IMR-90 (cell line): ENCODE measurements at regions not wholly inside any gene's neighbourhood (a gene's known extent, or its start where the extent isn't known, plus 50 kb on each side); places are given as distances from the start of the nearest gene placed in this dataset.

ENCODE experiments used
- ATAC-seq: fragments of 200-7000 bp; cut with Tn5 transposase; 2 replicates; pipeline ENCODE4 v1.9.1; 2020; ENCODE audit warnings: low read depth, mild to moderate bottlenecking, moderate library complexity
- BruUV-seq: library from RNA; stranded (reverse); fragments of 400-500 nt; replicated peaks from 2 replicates; lab custom pipeline; 2021; lab: Mats Ljungman, UMichigan
- CTCF ChIA-PET: fragments of 300-600 bp; formaldehyde crosslinking; extraction: SDS; loops from one replicate; lab custom pipeline; 2021; ENCODE audit warnings: antibody characterized with exemption; lab: Yijun Ruan, JAX
- POLR2A ChIA-PET: fragments of 300-600 bp; sonication (Branson Sonifier 250); formaldehyde crosslinking; loops from one replicate; lab custom pipeline; 2022; ENCODE audit warnings: antibody characterized with exemption; ENCODE audit not compliant: unreplicated experiment; lab: Charles Lee
- DNase-seq: peaks from one replicate; pipeline ENCODE4 v3.0.0; 2013
- H2AFZ ChIP-seq: replicated peaks from 2 replicates; pipeline ENCODE3; 2013; ENCODE audit warnings: low read length, mild to moderate bottlenecking; ENCODE audit not compliant: poor library complexity
- H2AK5ac ChIP-seq: 2 replicates; pipeline ENCODE4 v1.6.1; 2013; ENCODE audit warnings: low read depth, low read length, inconsistent platforms
- H2AK9ac ChIP-seq: replicated peaks from 2 replicates; pipeline ENCODE3; 2013; ENCODE audit warnings: mild to moderate bottlenecking, low read depth, low read length, moderate library complexity; ENCODE audit not compliant: poor library complexity
- H2BK120ac ChIP-seq: 2 replicates; pipeline ENCODE4 v1.6.1; 2013; ENCODE audit warnings: low read depth, low read length, inconsistent platforms
- H2BK15ac ChIP-seq: 3 replicates; pipeline ENCODE4 v1.6.1; 2013; ENCODE audit warnings: low read depth, low read length, inconsistent platforms
- H2BK20ac ChIP-seq: 2 replicates; pipeline ENCODE4 v1.6.1; 2013; ENCODE audit warnings: low read depth, mild to moderate bottlenecking, inconsistent platforms, low read length, moderate library complexity
- H2BK5ac ChIP-seq: 2 replicates; pipeline ENCODE4 v1.6.1; 2013; ENCODE audit warnings: mild to moderate bottlenecking, low read depth, low read length, inconsistent platforms; ENCODE audit not compliant: poor library complexity, severe bottlenecking
- H3K14ac ChIP-seq: replicated peaks from 2 replicates; pipeline ENCODE4 v1.6.1; 2013; ENCODE audit warnings: low read depth, low read length, inconsistent platforms
- H3K18ac ChIP-seq: 2 replicates; pipeline ENCODE4 v1.6.1; 2013; ENCODE audit warnings: low read depth, low read length, control low read depth
- H3K23ac ChIP-seq: 2 replicates; pipeline ENCODE4 v1.6.1; 2013; ENCODE audit warnings: low read depth, low read length, inconsistent platforms
- H3K27ac ChIP-seq: 2 replicates; pipeline ENCODE4 v1.5.1; 2013; ENCODE audit warnings: mild to moderate bottlenecking, control low read depth, low read length; ENCODE audit not compliant: insufficient read depth
- H3K27me3 ChIP-seq: 2 replicates; pipeline ENCODE4 v1.6.1; 2013; ENCODE audit warnings: low read length; ENCODE audit not compliant: control insufficient read depth, insufficient read depth
- H3K36me3 ChIP-seq: 2 replicates; pipeline ENCODE4 v1.6.1; 2013; ENCODE audit warnings: low read length, mixed read lengths; ENCODE audit not compliant: control insufficient read depth, insufficient read depth
- H3K4ac ChIP-seq: 2 replicates; pipeline ENCODE4 v1.6.1; 2013; ENCODE audit warnings: low read depth, low read length, inconsistent platforms
- H3K4me1 ChIP-seq: 2 replicates; pipeline ENCODE4 v1.6.1; 2013; ENCODE audit warnings: low read length, mixed read lengths; ENCODE audit not compliant: control insufficient read depth, insufficient read depth
- H3K4me2 ChIP-seq: 2 replicates; pipeline ENCODE4 v1.6.1; 2013; ENCODE audit warnings: low read depth, mild to moderate bottlenecking, control low read depth, low read length, moderate library complexity
- H3K4me3 ChIP-seq: 2 replicates; pipeline ENCODE4 v1.5.1; 2013; ENCODE audit warnings: low read depth, mild to moderate bottlenecking, control low read depth, low read length, moderate library complexity; ENCODE audit not compliant: insufficient read depth
- H3K56ac ChIP-seq: 2 replicates; pipeline ENCODE4 v1.6.1; 2013; ENCODE audit warnings: low read length, inconsistent platforms; ENCODE audit not compliant: insufficient read depth; ENCODE audit errors: extremely low read depth
- H3K79me1 ChIP-seq, 2 experiments: 2 replicates each; pipeline ENCODE4 v1.6.1; 2013; ENCODE audit warnings: low read length in 2 of 2, inconsistent platforms in 1 of 2, low read depth in 1 of 2
- H3K9ac ChIP-seq: 2 replicates; pipeline ENCODE4 v1.6.1; 2013; ENCODE audit warnings: low read depth, low read length, control low read depth
- H3K9me1 ChIP-seq: 2 replicates; pipeline ENCODE4 v1.6.1; 2013; ENCODE audit warnings: low read length, inconsistent platforms; ENCODE audit not compliant: insufficient read depth
- H3K9me3 ChIP-seq: 2 replicates; pipeline ENCODE4 v1.6.1; 2013; ENCODE audit warnings: low read length; ENCODE audit not compliant: control insufficient read depth, insufficient read depth
- H4K20me1 ChIP-seq: 2 replicates; pipeline ENCODE4 v1.6.1; 2013; ENCODE audit warnings: low read length, inconsistent platforms; ENCODE audit not compliant: insufficient read depth
- H4K5ac ChIP-seq: 2 replicates; pipeline ENCODE4 v1.6.1; 2013; ENCODE audit warnings: mild to moderate bottlenecking, low read depth, low read length, control low read depth
- H4K8ac ChIP-seq, 2 experiments: 2 replicates each; pipeline ENCODE4 v1.6.1; 2013; ENCODE audit warnings: low read depth in 2 of 2, low read length in 2 of 2, control low read depth in 1 of 2, inconsistent platforms in 1 of 2
- H4K91ac ChIP-seq: 2 replicates; pipeline ENCODE4 v1.6.1; 2013; ENCODE audit warnings: low read depth, low read length, inconsistent platforms; ENCODE audit not compliant: insufficient read depth
- ELK1 ChIP-seq: fragments of 150-350 bp; IDR thresholded peaks from 2 replicates; pipeline ENCODE4 v1.6.1; 2016; ENCODE audit warnings: low read depth, mild to moderate bottlenecking, low read length, moderate library complexity, borderline replicate concordance
- MAFK ChIP-seq: IDR thresholded peaks from 2 replicates; pipeline ENCODE4 v1.6.1; 2012; ENCODE audit warnings: low read depth, low read length, improper control_type of control experiment
- dilution Hi-C: fragments of 300-500 bp; cut with HindIII; formaldehyde crosslinking; loops from one replicate; pipeline ENCODE4 v1.14.3; 2018; ENCODE audit warnings: low sequenced_read_pairs; ENCODE audit not compliant: unreplicated experiment
- in situ Hi-C: fragments of 300-500 bp; cut with MboI; formaldehyde crosslinking; loops from 3 replicates; pipeline ENCODE4 v1.14.3; 2019; ENCODE audit warnings: low sequenced_read_pairs, inconsistent platforms, mixed read lengths
- intact Hi-C: fragments of 100-400 bp; cut with micrococcal nuclease; formaldehyde crosslinking; loops from 2 replicates; pipeline ENCODE4 v1.10.0; 2022

DNA sequence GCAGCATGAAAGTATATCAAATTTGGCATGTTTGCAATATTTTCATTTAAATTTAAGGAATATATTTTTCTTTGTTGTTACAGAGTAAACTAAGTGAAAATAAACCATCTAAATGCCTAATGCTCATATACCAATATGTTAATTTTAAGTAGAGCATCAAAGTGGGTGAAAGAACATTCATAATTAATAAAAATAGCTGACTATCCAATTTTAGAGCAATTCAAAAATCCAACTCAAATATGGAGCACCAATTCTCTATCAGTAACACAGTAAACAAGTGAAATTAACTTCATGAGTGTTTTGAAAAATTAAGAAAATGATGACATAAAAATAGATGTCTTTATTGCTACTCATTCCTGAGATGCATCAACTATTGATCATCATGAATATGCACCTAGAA lies 893.0 kb downstream of the DSC3 start:
- CTCF ChIA-PET, result no interaction called here
- intact Hi-C loops, result no loop called here
- no peaks in the 10 kb centered on the region for H3K9me1 ChIP-seq

More for the DNA sequence above, 893.0 kb downstream of the DSC3 start:
- no peak overlapping the region for H2BK120ac ChIP-seq
- no peak overlapping the region for H2BK5ac ChIP-seq
- no peak overlapping the region for H3K14ac ChIP-seq
- ATAC-seq (no peak), DNase-seq (no peak)
- no peak for TF ChIP-seq ELK1
- 0 out of 2 replicates have a peak, but pooled peaks have one; percentile 15 for TF ChIP-seq MAFK
- in situ Hi-C loops, result no loop called here
- H3K4me3 ChIP-seq, result no peak overlapping the region
- H3K27me3 ChIP-seq, result no peaks in the 10 kb centered on the region
- dilution Hi-C loops, result no loop called here
- no peak overlapping the region for H3K23ac ChIP-seq
- no peak overlapping the region for H3K27ac ChIP-seq
- H3K4ac ChIP-seq, result no peak overlapping the region
- no peak overlapping the region for H2AFZ ChIP-seq
- H3K4me1 ChIP-seq, result no peaks in the 10 kb centered on the region
- no peaks in the 10 kb centered on the region for H3K79me1 ChIP-seq
- H3K9me3 ChIP-seq, result peaks cover 2% of the 10 kb centered on the region; the same call in 1 of the 2 replicates
- no peak overlapping the region for H2BK20ac ChIP-seq
- no peak overlapping the region for H3K18ac ChIP-seq
- H4K8ac ChIP-seq, result no peak overlapping the region
- no peak overlapping the region for H4K91ac ChIP-seq
- no peak overlapping the region for H3K56ac ChIP-seq
- H2AK5ac ChIP-seq, result no peak overlapping the region
- H3K9ac ChIP-seq, result no peak overlapping the region
- POLR2A ChIA-PET, result no interaction called here
- BruUV-seq, result no TSS peak
- H2BK15ac ChIP-seq, result no peak overlapping the region
- H3K36me3 ChIP-seq, result no peaks in the 10 kb centered on the region
- no peak overlapping the region for H3K4me2 ChIP-seq
- no peaks in the 10 kb centered on the region for H4K20me1 ChIP-seq
- no peak overlapping the region for H2AK9ac ChIP-seq
- H4K5ac ChIP-seq, result no peak overlapping the region
